DOHH2 (cell line): ENCODE measurements at regions not wholly inside any gene's neighbourhood (a gene's known extent, or its start where the extent isn't known, plus 50 kb on each side); places are given as distances from the start of the nearest gene placed in this dataset.
"Not testable (repeated sequence)": the region's sequence is repeated elsewhere in the genome, so short reads cannot be mapped to it uniquely, and the experiment has no call there.

Experiments used
- H3F3A ChIP-seq: fragments of 200-600 bp; sonication (generic), shearing (Covaris generic); 2 replicates; pipeline ENCODE4 v1.6.0; 2016; ENCODE audit warnings: antibody characterized with exemption, mild to moderate bottlenecking; ENCODE audit not compliant: control insufficient read depth, insufficient read depth
- H3K27ac ChIP-seq: fragments of 200-600 bp; sonication (generic); 2 replicates; pipeline ENCODE4 v1.5.1; 2014; ENCODE audit warnings: low read depth, mild to moderate bottlenecking, low read length, moderate library complexity
- H3K27me3 ChIP-seq: fragments of 200-600 bp; sonication (generic); 2 replicates; pipeline ENCODE4 v1.6.1; 2014; ENCODE audit warnings: mild to moderate bottlenecking, low read length, mixed read lengths; ENCODE audit not compliant: control insufficient read depth
- H3K36me3 ChIP-seq: fragments of 200-600 bp; sonication (generic); 2 replicates; pipeline ENCODE4 v1.6.1; 2014; ENCODE audit warnings: mild to moderate bottlenecking, low read length, moderate library complexity, mixed read lengths; ENCODE audit not compliant: control insufficient read depth
- H3K4me1 ChIP-seq: fragments of 200-600 bp; sonication (generic); 2 replicates; pipeline ENCODE4 v1.6.1; 2014; ENCODE audit warnings: mild to moderate bottlenecking, low read length, mixed read lengths; ENCODE audit not compliant: control insufficient read depth
- H3K4me2 ChIP-seq: fragments of 200-600 bp; sonication (generic); 2 replicates; pipeline ENCODE4 v1.6.0; 2014; ENCODE audit warnings: mild to moderate bottlenecking, low read length, moderate library complexity
- H3K4me3 ChIP-seq: fragments of 200-600 bp; sonication (generic); 2 replicates; pipeline ENCODE4 v1.5.1; 2014; ENCODE audit warnings: mild to moderate bottlenecking, low read length, mixed read lengths
- H3K79me2 ChIP-seq: fragments of 200-600 bp; sonication (generic); 2 replicates; pipeline ENCODE4 v1.6.1; 2014; ENCODE audit warnings: mild to moderate bottlenecking, low read length, mixed read lengths; ENCODE audit not compliant: control insufficient read depth
- H3K9me2 ChIP-seq: fragments of 200-600 bp; sonication (generic); replicated peaks from 2 replicates; pipeline ENCODE4 v1.6.1; 2014; ENCODE audit warnings: mild to moderate bottlenecking, low read length, mixed read lengths; ENCODE audit not compliant: control insufficient read depth
- H3K9me3 ChIP-seq: fragments of 200-600 bp; sonication (generic); 2 replicates; pipeline ENCODE4 v1.6.1; 2014; ENCODE audit warnings: antibody characterized with exemption, low read length, mixed read lengths; ENCODE audit not compliant: control insufficient read depth, insufficient read depth
- H4K20me1 ChIP-seq: fragments of 200-600 bp; sonication (generic); 2 replicates; pipeline ENCODE4 v1.6.0; 2014; ENCODE audit warnings: low read depth, mild to moderate bottlenecking, antibody characterized with exemption, low read length, moderate library complexity; ENCODE audit not compliant: control insufficient read depth, insufficient read depth
- CTCF ChIP-seq: fragments of 200-600 bp; sonication (generic); IDR thresholded peaks from one replicate; pipeline ENCODE4 v1.5.1; 2014; ENCODE audit warnings: antibody characterized with exemption, mild to moderate bottlenecking, low read depth, low read length; ENCODE audit not compliant: poor library complexity, severe bottlenecking
- EZH2phosphoT487 ChIP-seq: fragments of 200-600 bp; sonication (generic); IDR thresholded peaks from 2 replicates; pipeline ENCODE4 v1.6.1; 2017; ENCODE audit warnings: borderline replicate concordance, mild to moderate bottlenecking, antibody characterized with exemption, low read length, moderate library complexity, mixed read lengths

GRCh38 chr7:80999771-81000170 is 80.9 kb upstream of the SEMA3C start:
- no peak overlapping the region for H3K4me2 ChIP-seq
- no peaks in the 10 kb centered on the region for H3F3A ChIP-seq
- no peak overlapping the region for H3K27ac ChIP-seq
- no peak for TF ChIP-seq EZH2phosphoT487
- TF ChIP-seq CTCF = no peak
- no peaks in the 10 kb centered on the region; the same call in 1 of the 2 replicates for H3K9me2 ChIP-seq
- H3K4me1 ChIP-seq = no peaks in the 10 kb centered on the region
- H3K4me3 ChIP-seq = no peak overlapping the region
- H3K36me3 ChIP-seq = no peaks in the 10 kb centered on the region
- no peaks in the 10 kb centered on the region for H4K20me1 ChIP-seq
- H3K27me3 ChIP-seq = no peaks in the 10 kb centered on the region
- H3K79me2 ChIP-seq = no peaks in the 10 kb centered on the region
- H3K9me3 ChIP-seq = no peaks in the 10 kb centered on the region; the same call in 1 of the 2 replicates

- Histone ChIP-seq H3K27ac (no peak overlapping the region), H3F3A (no peaks in the 10 kb centered on the region), H3K4me3 (no peak overlapping the region), H3K4me2 (no peak overlapping the region), H3K4me1 (no peaks in the 10 kb centered on the region), H3K9me2 (no peaks in the 10 kb centered on the region; the same call in 1 of the 2 replicates), H3K9me3 (no peaks in the 10 kb centered on the region; the same call in 1 of the 2 replicates), H4K20me1 (no peaks in the 10 kb centered on the region), H3K27me3 (no peaks in the 10 kb centered on the region), H3K36me3 (no peaks in the 10 kb centered on the region), H3K79me2 (no peaks in the 10 kb centered on the region)
- no peak for TF ChIP-seq CTCF
- TF ChIP-seq EZH2phosphoT487 = no peak
These were observed 80.2 kb upstream of the SEMA3C start for GRCh38 chr7:80999100-80999499.

- no peak overlapping the region for H3K27ac ChIP-seq
- H3K36me3 ChIP-seq = no peaks in the 10 kb centered on the region
- H3K4me3 ChIP-seq = no peak overlapping the region
- TF ChIP-seq CTCF (no peak), EZH2phosphoT487 (no peak)
- H3K4me1 ChIP-seq = no peaks in the 10 kb centered on the region
- no peaks in the 10 kb centered on the region for H4K20me1 ChIP-seq
- H3K4me2 ChIP-seq = no peak overlapping the region
- H3K27me3 ChIP-seq = no peaks in the 10 kb centered on the region
- H3K79me2 ChIP-seq = no peaks in the 10 kb centered on the region
- no peaks in the 10 kb centered on the region; the same call in 1 of the 2 replicates for H3K9me2 ChIP-seq
- H3K9me3 ChIP-seq = no peaks in the 10 kb centered on the region; the same call in 1 of the 2 replicates
- H3F3A ChIP-seq = no peaks in the 10 kb centered on the region
These were observed 79.0 kb upstream of the SEMA3C start for GRCh38 chr7:80997841-80998240.

- H3K27ac ChIP-seq, H3K9me2 ChIP-seq: not testable (repeated sequence)
These were observed 77.4 kb upstream of the SEMA3C start for GRCh38 chr7:80996236-80996635.

More at GRCh38 chr7:80996236-80996635, 77.4 kb upstream of the SEMA3C start:
- not testable (repeated sequence) for H3K79me2 ChIP-seq, H3K9me3 ChIP-seq, H3F3A ChIP-seq, H3K27me3 ChIP-seq, H4K20me1 ChIP-seq, H3K4me1 ChIP-seq, H3K36me3 ChIP-seq, H3K4me2 ChIP-seq, H3K4me3 ChIP-seq
